ENCODE measurements at regions not wholly inside any gene's neighbourhood (a gene's known extent, or its start where the extent isn't known, plus 50 kb on each side); places are given as distances from the start of the nearest gene placed in this dataset.

DNA sequence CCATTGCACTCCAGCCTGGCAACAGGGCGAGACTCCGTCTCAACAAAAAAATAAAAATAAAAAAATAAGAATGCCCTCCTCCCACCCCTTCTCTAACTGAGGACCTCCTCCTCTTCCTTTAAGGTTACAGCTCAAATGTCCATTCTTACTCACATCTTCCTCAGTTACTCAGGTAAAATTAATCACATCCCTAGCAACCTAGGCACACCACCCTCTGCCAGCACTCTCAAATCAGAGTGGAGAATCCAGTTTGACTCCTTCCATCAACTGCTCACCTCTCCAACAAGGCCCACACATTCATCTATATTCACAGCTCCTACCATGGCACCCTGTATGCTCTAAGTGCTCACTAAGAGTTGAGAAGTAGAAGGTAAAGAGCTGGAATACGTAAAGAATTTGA, 254.3 kb downstream of the ZEB2 start:
- H3K4me1 ChIP-seq, result no peaks in the 10 kb centered on the region
- intact Hi-C loops (cut with DNase I; ENCODE audit: low total_unique reads), result no loop called here
- no peaks in the 10 kb centered on the region for H3K9me3 ChIP-seq
- no peak for DNase-seq
- no peaks in the 10 kb centered on the region for H3K27me3 ChIP-seq
- no peak overlapping the region for H3K27ac ChIP-seq
- TF ChIP-seq, protein P1, sequence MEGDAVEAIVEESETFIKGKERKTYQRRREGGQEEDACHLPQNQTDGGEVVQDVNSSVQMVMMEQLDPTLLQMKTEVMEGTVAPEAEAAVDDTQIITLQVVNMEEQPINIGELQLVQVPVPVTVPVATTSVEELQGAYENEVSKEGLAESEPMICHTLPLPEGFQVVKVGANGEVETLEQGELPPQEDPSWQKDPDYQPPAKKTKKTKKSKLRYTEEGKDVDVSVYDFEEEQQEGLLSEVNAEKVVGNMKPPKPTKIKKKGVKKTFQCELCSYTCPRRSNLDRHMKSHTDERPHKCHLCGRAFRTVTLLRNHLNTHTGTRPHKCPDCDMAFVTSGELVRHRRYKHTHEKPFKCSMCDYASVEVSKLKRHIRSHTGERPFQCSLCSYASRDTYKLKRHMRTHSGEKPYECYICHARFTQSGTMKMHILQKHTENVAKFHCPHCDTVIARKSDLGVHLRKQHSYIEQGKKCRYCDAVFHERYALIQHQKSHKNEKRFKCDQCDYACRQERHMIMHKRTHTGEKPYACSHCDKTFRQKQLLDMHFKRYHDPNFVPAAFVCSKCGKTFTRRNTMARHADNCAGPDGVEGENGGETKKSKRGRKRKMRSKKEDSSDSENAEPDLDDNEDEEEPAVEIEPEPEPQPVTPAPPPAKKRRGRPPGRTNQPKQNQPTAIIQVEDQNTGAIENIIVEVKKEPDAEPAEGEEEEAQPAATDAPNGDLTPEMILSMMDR (IDR thresholded peaks at IDR 0.05), result no peak
- TF ChIP-seq POLR2A (IDR thresholded peaks at IDR 0.05), result no peak
- H3K4me3 ChIP-seq, result no peak overlapping the region
- no peaks in the 10 kb centered on the region for H3K36me3 ChIP-seq

DNA sequence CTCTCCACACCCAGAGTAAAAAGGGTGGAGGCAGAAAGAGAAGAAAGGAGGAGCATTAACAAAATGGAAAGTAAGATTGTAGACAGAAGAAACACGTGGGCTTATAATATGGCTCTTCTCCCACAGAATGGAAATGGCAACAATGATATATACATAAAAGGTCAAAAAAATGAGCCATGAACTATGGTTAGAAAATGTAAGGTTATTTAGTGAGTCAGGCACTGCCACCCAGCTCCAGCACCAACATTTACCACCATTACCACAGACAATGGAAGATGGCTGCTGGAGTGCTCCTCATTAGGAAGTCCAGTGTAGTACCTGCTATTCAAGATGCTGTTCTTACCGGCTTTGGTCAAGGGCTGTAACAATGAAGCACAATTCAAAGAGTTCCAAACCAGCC, 258.0 kb downstream of the ZEB2 start:
- no peak overlapping the region for H3K4me3 ChIP-seq
- intact Hi-C loops (cut with DNase I; ENCODE audit: low total_unique reads), result no loop called here
- H3K4me1 ChIP-seq, result no peaks in the 10 kb centered on the region
- peaks cover 0 to 9% of the 10 kb centered on the region in 2 donors for H3K9me3 ChIP-seq
- H3K27me3 ChIP-seq, result no peaks in the 10 kb centered on the region
- TF ChIP-seq, protein P1 (IDR thresholded peaks at IDR 0.05), result no peak
- TF ChIP-seq POLR2A (IDR thresholded peaks at IDR 0.05), result no peak
- DNase-seq, result no peak
- H3K36me3 ChIP-seq, result no peaks in the 10 kb centered on the region
- no peak overlapping the region for H3K27ac ChIP-seq

DNA sequence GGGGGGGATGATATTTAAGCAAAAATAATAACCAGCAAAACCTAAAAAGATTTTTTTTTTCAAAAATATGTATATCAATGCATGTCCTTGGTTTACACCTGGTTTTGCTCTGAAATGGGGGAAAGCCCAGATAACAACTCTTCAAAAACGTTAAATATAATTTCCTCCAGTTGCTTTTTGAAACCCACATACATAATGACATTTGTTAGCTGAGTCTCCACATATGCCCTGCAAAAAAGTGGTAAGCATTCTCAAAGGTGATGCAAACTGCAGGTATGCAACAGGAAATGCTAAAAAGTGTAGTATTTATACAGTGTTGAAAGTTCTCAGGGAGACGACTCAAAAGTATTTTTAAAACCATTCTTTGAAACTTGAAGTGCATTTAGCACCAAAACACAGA, 258.6 kb downstream of the ZEB2 start:
- no peak overlapping the region for H3K27ac ChIP-seq
- H3K9me3 ChIP-seq, result peaks cover 0 to 9% of the 10 kb centered on the region in 2 donors
- no peaks in the 10 kb centered on the region for H3K27me3 ChIP-seq
- DNase-seq, result no peak
- H3K36me3 ChIP-seq, result no peaks in the 10 kb centered on the region
- H3K4me3 ChIP-seq, result no peak overlapping the region
- no peak for TF ChIP-seq POLR2A (IDR thresholded peaks at IDR 0.05)
- TF ChIP-seq, protein P1 (IDR thresholded peaks at IDR 0.05), result no peak
- no peaks in the 10 kb centered on the region for H3K4me1 ChIP-seq
- intact Hi-C loops (cut with DNase I; ENCODE audit: low total_unique reads), result no loop called here

DNA sequence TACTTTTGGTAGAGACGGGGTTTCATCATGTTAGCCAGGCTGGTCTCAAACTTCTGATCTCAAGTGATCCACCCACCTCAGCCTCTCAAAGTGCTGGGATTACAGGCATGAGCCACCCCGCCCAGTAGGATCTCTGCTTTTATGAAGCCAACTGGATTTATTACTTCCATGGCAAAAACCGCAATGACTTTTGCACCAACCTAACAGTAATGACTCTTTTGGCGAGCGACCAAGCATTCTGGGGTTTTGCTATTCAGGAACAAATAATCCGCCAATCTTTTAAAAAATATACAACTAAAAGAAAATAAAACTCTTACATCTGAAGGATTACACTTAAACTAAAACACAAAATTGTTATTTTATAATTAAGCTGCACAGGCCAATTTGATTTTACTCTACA, 260.6 kb downstream of the ZEB2 start:
- intact Hi-C loops (cut with DNase I; ENCODE audit: low total_unique reads), result no loop called here

DNA sequence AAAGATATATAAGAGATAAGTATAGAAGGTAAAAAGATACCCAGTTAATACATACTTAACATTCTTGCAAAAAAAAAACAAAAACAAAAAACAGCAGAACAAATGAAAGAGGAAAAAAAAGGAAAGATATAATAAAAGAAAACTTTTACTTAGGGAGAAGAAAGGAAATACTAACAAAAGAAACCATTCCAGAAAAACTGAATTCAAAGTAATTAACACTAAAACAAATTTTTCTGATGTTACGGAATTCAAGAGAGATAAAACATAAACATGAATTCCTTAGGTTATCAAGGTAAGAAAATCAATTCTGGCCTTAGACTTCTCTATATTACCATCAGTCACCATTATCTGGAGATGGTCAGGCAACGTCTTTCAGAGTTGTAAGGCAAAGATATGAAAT, 261.8 kb downstream of the ZEB2 start:
- H3K36me3 ChIP-seq, result no peaks in the 10 kb centered on the region
- intact Hi-C loops (cut with DNase I; ENCODE audit: low total_unique reads), result no loop called here
- H3K4me1 ChIP-seq, result no peaks in the 10 kb centered on the region
- no peaks in the 10 kb centered on the region for H3K27me3 ChIP-seq
- H3K27ac ChIP-seq, result no peak overlapping the region
- no peak for DNase-seq
- H3K9me3 ChIP-seq, result peaks cover 0 to 14% of the 10 kb centered on the region in 2 donors
- no peak overlapping the region for H3K4me3 ChIP-seq
- TF ChIP-seq, protein P1 (IDR thresholded peaks at IDR 0.05), result no peak
- no peak for TF ChIP-seq POLR2A (IDR thresholded peaks at IDR 0.05)

More for the DNA sequence above, 260.6 kb downstream of the ZEB2 start:
- H3K9me3 ChIP-seq, result peaks cover 0 to 9% of the 10 kb centered on the region in 2 donors
- H3K4me3 ChIP-seq, result no peak overlapping the region
- TF ChIP-seq POLR2A (IDR thresholded peaks at IDR 0.05), result no peak
- TF ChIP-seq, protein P1 (IDR thresholded peaks at IDR 0.05), result no peak
- H3K27me3 ChIP-seq, result no peaks in the 10 kb centered on the region
- H3K4me1 ChIP-seq, result no peaks in the 10 kb centered on the region
- no peaks in the 10 kb centered on the region for H3K36me3 ChIP-seq
- no peak overlapping the region for H3K27ac ChIP-seq
- DNase-seq, result no peak

Data from uterus (tissue), 3 donors.